ENCODE measurements at regions not wholly inside any gene's neighbourhood (a gene's known extent, or its start where the extent isn't known, plus 50 kb on each side); places are given as distances from the start of the nearest gene placed in this dataset.

- Histone ChIP-seq H3K14ac (ENCODE audit: insufficient read length) (no peak overlapping the region), H3K4me2 (ENCODE audit: insufficient read depth in 1 of 2, low read depth in 2 of 2, low read length in 2 of 2) (no peak overlapping the region), H3K23me2 (ENCODE audit: low read depth, low read length) (no peaks in the 10 kb centered on the region), H3K56ac (replicated peaks; ENCODE audit: insufficient read length, low read depth, low read length) (no peak overlapping the region), H2BK12ac (ENCODE audit: low read depth, low read length) (no peak overlapping the region), H3K4ac (replicated peaks; ENCODE audit: insufficient read length, low read depth, low read length) (no peak overlapping the region), H2BK5ac (ENCODE audit: low read depth, low read length) (no peak overlapping the region), H3K9me3 (ENCODE audit: insufficient read depth in 2 of 2, low read depth in 1 of 2, low read length in 1 of 2) (0 out of 4 replicates have a peak, but pooled peaks cover 0 to 9% of the 10 kb centered on the region in 2 experiments), H2AFZ (ENCODE audit: low read length) (no peak overlapping the region), H4K91ac (replicated peaks; ENCODE audit: insufficient read length, low read length) (no peak overlapping the region), H2BK15ac (ENCODE audit: low read length) (no peak overlapping the region), H4K8ac (ENCODE audit: extremely low read depth, insufficient read depth, low read length) (no peak overlapping the region), H3K9ac (replicated peaks in 1 of 4; ENCODE audit: extremely low read depth in 1 of 4, low read depth in 3 of 4, low read length in 3 of 4) (no peak overlapping the region), H3K18ac (ENCODE audit: extremely low read depth, low read length) (no peak overlapping the region), H3K4me3 (ENCODE audit: extremely low read depth in 1 of 4, insufficient read depth in 2 of 4, low read depth in 3 of 4, low read length in 4 of 4) (no peak overlapping the region), H2BK20ac (ENCODE audit: low read length) (no peak overlapping the region), H3K79me1 (ENCODE audit: low read depth, low read length) (no peaks in the 10 kb centered on the region), H2AK5ac (ENCODE audit: low read depth, low read length) (no peak overlapping the region), H3K79me2 (ENCODE audit: control insufficient read depth in 1 of 2, insufficient read depth in 2 of 2, low read length in 2 of 2) (no peaks in the 10 kb centered on the region), H4K20me1 (replicated peaks in 1 of 2; ENCODE audit: control insufficient read depth in 1 of 2, insufficient read depth in 2 of 2, low read length in 2 of 2) (no peaks in the 10 kb centered on the region), H3K23ac (ENCODE audit: insufficient read length) (no peak overlapping the region), H4K5ac (ENCODE audit: insufficient read length, low read depth, low read length) (no peak overlapping the region), H3K27me3 (replicated peaks in 1 of 4; ENCODE audit: control insufficient read depth in 3 of 4, extremely low read depth in 1 of 4, insufficient read depth in 3 of 4, low read length in 3 of 4) (no peaks in the 10 kb centered on the region), H2BK120ac (replicated peaks; ENCODE audit: low read depth, low read length) (no peak overlapping the region), H3K4me1 (replicated peaks in 1 of 4; ENCODE audit: control insufficient read depth in 3 of 4, insufficient read depth in 4 of 4, low read length in 3 of 4) (no peaks in the 10 kb centered on the region), H3K27ac (ENCODE audit: low read depth, low read length) (no peak overlapping the region), H3K36me3 (ENCODE audit: control insufficient read depth in 2 of 4, insufficient read depth in 4 of 4, low read length in 3 of 4) (no peaks in the 10 kb centered on the region)
- 89% methylated on average over 3 of the region's 3 CpGs; no CpG with 5 or more reads in 1 of the 2 experiments for WGBS, 2 experiments (ENCODE audit: extremely low coverage in 1 of 2, insufficient coverage in 1 of 2, insufficient read length in 1 of 2, insufficient replicate concordance in 2 of 2, low coverage in 1 of 2, low lambda C conversion rate in 2 of 2, missing lambda C conversion rate in 1 of 2)
- CTCF ChIA-PET (ENCODE audit: partially characterized antibody), result interaction anchor here (1.0 kb wide), 1 partner anchor 76 kb away, joined by 3 read pairs; no protein-coding TSS in a partner anchor
- no peak for FAIRE-seq
- TF ChIP-seq ASH2L (IDR thresholded peaks at IDR 0.05; ENCODE audit: low read length) (no peak), NRF1 (IDR thresholded peaks at IDR 0.05; ENCODE audit: low read depth, low read length) (no peak), SP1 (IDR thresholded peaks at IDR 0.05; ENCODE audit: low read depth, low read length) (no peak)
- POLR2A ChIA-PET (ENCODE audit: partially characterized antibody), result no interaction called here
- no peak for DNase-seq (ENCODE audit: low read depth in 1 of 2, low spot score in 2 of 2)
Observed at GRCh38 chr4:14008494-14008893, 381.0 kb upstream of the BOD1L1 start.

All from H1 (cell line).